Immature natural killer cell (primary cell): ENCODE measurements at regions not wholly inside any gene's neighbourhood (a gene's known extent, or its start where the extent isn't known, plus 50 kb on each side); places are given as distances from the start of the nearest gene placed in this dataset.

ENCODE experiments used
- DNase-seq, 3 donors: peaks; one replicate each; pipeline ENCODE4 v3.0.0; 2022; ENCODE audit warnings: mixed read lengths in 1 of 3
- H3K27ac Mint-ChIP-seq, 6 donors: one replicate each; pipeline ENCODE4 v1.8.0; 2020; ENCODE audit warnings: mixed read lengths in 6 of 6, mild to moderate bottlenecking in 5 of 6, inconsistent platforms in 4 of 6, moderate library complexity in 3 of 6
- H3K27me3 Mint-ChIP-seq, 3 donors: one replicate each; pipeline ENCODE4 v1.8.0; 2020 to 2021; ENCODE audit warnings: low read depth in 3 of 3, mild to moderate bottlenecking in 3 of 3, mixed read lengths in 3 of 3, moderate library complexity in 3 of 3, inconsistent platforms in 1 of 3
- H3K36me3 Mint-ChIP-seq, 3 donors: one replicate each; pipeline ENCODE4 v1.8.0; 2020; ENCODE audit warnings: mixed read lengths in 3 of 3, inconsistent platforms in 2 of 3, mild to moderate bottlenecking in 2 of 3
- H3K4me1 Mint-ChIP-seq, 2 donors: one replicate each; pipeline ENCODE4 v1.8.0; 2020; ENCODE audit warnings: inconsistent platforms in 2 of 2, mild to moderate bottlenecking in 2 of 2, mixed read lengths in 2 of 2, moderate library complexity in 1 of 2
- H3K4me3 Mint-ChIP-seq, 5 donors: one replicate each; pipeline ENCODE4 v1.8.0; 2020; ENCODE audit warnings: mild to moderate bottlenecking in 5 of 5, mixed read lengths in 5 of 5, inconsistent platforms in 3 of 5, moderate library complexity in 3 of 5
- H3K9me3 Mint-ChIP-seq, 6 donors: one replicate each; pipeline ENCODE4 v1.8.0; 2020; ENCODE audit warnings: mild to moderate bottlenecking in 6 of 6, mixed read lengths in 6 of 6, inconsistent platforms in 4 of 6, moderate library complexity in 3 of 6

- H3K4me3 Mint-ChIP-seq: no peak overlapping the region
- no peaks in the 10 kb centered on the region for H3K4me1 Mint-ChIP-seq
- H3K27me3 Mint-ChIP-seq: peaks cover 0 to 3% (median 0%) of the 10 kb centered on the region in 3 donors
- DNase-seq: no peak
- no peak overlapping the region for H3K27ac Mint-ChIP-seq
- H3K36me3 Mint-ChIP-seq: no peaks in the 10 kb centered on the region
- peaks cover 0 to 25% (median 12%) of the 10 kb centered on the region in 6 donors for H3K9me3 Mint-ChIP-seq
Measured at GRCh38 chr5:53309653-53310052, 170.8 kb upstream of the FST start.

- H3K4me1 Mint-ChIP-seq: no peaks in the 10 kb centered on the region
- H3K27me3 Mint-ChIP-seq: no peaks in the 10 kb centered on the region
- no peak for DNase-seq
- H3K27ac Mint-ChIP-seq: no peak overlapping the region
- H3K4me3 Mint-ChIP-seq: no peak overlapping the region
- no peaks in the 10 kb centered on the region for H3K36me3 Mint-ChIP-seq
- peaks cover 2 to 27% (median 14%) of the 10 kb centered on the region in 6 donors for H3K9me3 Mint-ChIP-seq
Measured at GRCh38 chr5:53311681-53312080, 168.7 kb upstream of the FST start.

GRCh38 chr5:53313145-53313544, 167.3 kb upstream of the FST start:
- Mint-ChIP-seq H3K27me3 (peaks cover 0 to 2% (median 0%) of the 10 kb centered on the region in 3 donors), H3K27ac (no peak overlapping the region), H3K9me3 (peaks cover 2 to 22% (median 11%) of the 10 kb centered on the region in 6 donors), H3K4me1 (no peaks in the 10 kb centered on the region), H3K4me3 (no peak overlapping the region), H3K36me3 (no peaks in the 10 kb centered on the region)
- no peak for DNase-seq

GRCh38 chr5:53318303-53318702, 162.1 kb upstream of the FST start:
- no peak overlapping the region for H3K4me3 Mint-ChIP-seq
- no peak overlapping the region for H3K27ac Mint-ChIP-seq
- DNase-seq: no peak
- H3K27me3 Mint-ChIP-seq: peaks cover 0 to 2% (median 0%) of the 10 kb centered on the region in 3 donors
- H3K36me3 Mint-ChIP-seq: no peaks in the 10 kb centered on the region
- H3K4me1 Mint-ChIP-seq: no peaks in the 10 kb centered on the region
- H3K9me3 Mint-ChIP-seq: peaks cover 2 to 13% (median 10%) of the 10 kb centered on the region in 6 donors

- Mint-ChIP-seq H3K27me3 (peaks cover 0 to 2% (median 0%) of the 10 kb centered on the region in 3 donors), H3K36me3 (no peaks in the 10 kb centered on the region), H3K9me3 (peaks cover 2 to 13% (median 10%) of the 10 kb centered on the region in 6 donors), H3K27ac (no peak overlapping the region), H3K4me3 (no peak overlapping the region), H3K4me1 (no peaks in the 10 kb centered on the region)
- DNase-seq: no peak
Measured at GRCh38 chr5:53319315-53319714, 161.1 kb upstream of the FST start.

GRCh38 chr5:53321073-53321472, 159.4 kb upstream of the FST start:
- Mint-ChIP-seq H3K27me3 (peaks cover 0 to 2% (median 0%) of the 10 kb centered on the region in 3 donors), H3K4me1 (no peaks in the 10 kb centered on the region), H3K36me3 (no peaks in the 10 kb centered on the region), H3K27ac (no peak overlapping the region), H3K4me3 (no peak overlapping the region), H3K9me3 (peaks cover 0 to 6% (median 4%) of the 10 kb centered on the region in 6 donors)
- no peak for DNase-seq

- Mint-ChIP-seq H3K27ac (no peak overlapping the region), H3K9me3 (peaks cover 0 to 6% (median 4%) of the 10 kb centered on the region in 6 donors), H3K4me3 (no peak overlapping the region), H3K27me3 (peaks cover 0 to 2% (median 0%) of the 10 kb centered on the region in 3 donors), H3K4me1 (no peaks in the 10 kb centered on the region), H3K36me3 (no peaks in the 10 kb centered on the region)
- no peak for DNase-seq
Measured at GRCh38 chr5:53321721-53322120, 158.7 kb upstream of the FST start.

- Mint-ChIP-seq H3K9me3 (peaks cover 0 to 6% (median 4%) of the 10 kb centered on the region in 6 donors), H3K36me3 (no peaks in the 10 kb centered on the region), H3K4me3 (no peak overlapping the region), H3K4me1 (no peaks in the 10 kb centered on the region), H3K27me3 (no peaks in the 10 kb centered on the region), H3K27ac (no peak overlapping the region)
- DNase-seq: no peak
Measured at GRCh38 chr5:53322257-53322656, 158.2 kb upstream of the FST start.

GRCh38 chr5:53323511-53323910, 156.9 kb upstream of the FST start:
- no peak overlapping the region for H3K4me3 Mint-ChIP-seq
- H3K4me1 Mint-ChIP-seq: no peaks in the 10 kb centered on the region

DNA sequence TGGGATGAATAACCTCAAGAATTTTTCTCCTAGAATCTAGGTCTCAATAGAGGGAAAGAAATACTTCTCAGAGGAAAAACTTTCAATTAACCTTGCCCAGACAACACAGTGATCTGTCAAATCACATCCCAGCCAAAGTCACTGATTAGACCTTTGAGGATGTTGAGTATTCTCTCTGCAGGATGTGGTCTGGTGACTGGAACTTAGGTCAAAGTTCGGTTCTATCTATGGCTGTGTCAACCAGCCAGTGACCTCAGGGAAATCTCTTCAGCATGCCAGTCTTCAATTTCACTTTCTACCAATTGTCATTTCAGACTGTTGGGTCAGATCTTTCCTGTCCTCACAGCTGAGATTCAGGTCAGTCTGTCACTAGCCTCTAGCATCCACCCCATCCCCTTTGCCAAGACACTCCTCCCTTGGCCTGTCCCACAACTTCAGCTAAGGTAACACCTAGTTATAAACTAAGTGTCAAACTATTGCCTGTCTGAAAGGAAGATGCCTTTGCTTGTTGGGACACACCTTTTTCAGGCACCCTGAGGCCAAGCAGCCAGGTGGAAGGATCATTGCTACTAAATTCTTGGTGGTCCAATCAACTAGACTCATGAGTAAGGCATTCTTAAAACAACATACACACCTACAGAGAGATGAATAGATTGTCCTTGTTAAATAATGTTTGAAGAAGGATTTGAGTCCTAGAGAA, 156.3 kb upstream of the FST start:
- H3K4me1 Mint-ChIP-seq: no peaks in the 10 kb centered on the region
- no peak for DNase-seq
- H3K36me3 Mint-ChIP-seq: no peaks in the 10 kb centered on the region
- H3K4me3 Mint-ChIP-seq: no peak overlapping the region
- no peaks in the 10 kb centered on the region for H3K27me3 Mint-ChIP-seq
- no peak overlapping the region for H3K27ac Mint-ChIP-seq
- peaks cover 0 to 4% (median 2%) of the 10 kb centered on the region in 6 donors for H3K9me3 Mint-ChIP-seq

More at GRCh38 chr5:53323511-53323910, 156.9 kb upstream of the FST start:
- Mint-ChIP-seq H3K27ac (no peak overlapping the region), H3K27me3 (no peaks in the 10 kb centered on the region), H3K9me3 (peaks cover 0 to 4% (median 2%) of the 10 kb centered on the region in 6 donors), H3K36me3 (no peaks in the 10 kb centered on the region)
- no peak for DNase-seq

GRCh38 chr5:53326424-53327153, 153.8 kb upstream of the FST start:
- H3K27ac Mint-ChIP-seq: no peak overlapping the region
- H3K4me1 Mint-ChIP-seq: no peaks in the 10 kb centered on the region
- H3K27me3 Mint-ChIP-seq: no peaks in the 10 kb centered on the region
- no peaks in the 10 kb centered on the region for H3K36me3 Mint-ChIP-seq
- peaks cover 0 to 3% (median 0%) of the 10 kb centered on the region in 6 donors for H3K9me3 Mint-ChIP-seq
- no peak for DNase-seq
- no peak overlapping the region for H3K4me3 Mint-ChIP-seq

DNA sequence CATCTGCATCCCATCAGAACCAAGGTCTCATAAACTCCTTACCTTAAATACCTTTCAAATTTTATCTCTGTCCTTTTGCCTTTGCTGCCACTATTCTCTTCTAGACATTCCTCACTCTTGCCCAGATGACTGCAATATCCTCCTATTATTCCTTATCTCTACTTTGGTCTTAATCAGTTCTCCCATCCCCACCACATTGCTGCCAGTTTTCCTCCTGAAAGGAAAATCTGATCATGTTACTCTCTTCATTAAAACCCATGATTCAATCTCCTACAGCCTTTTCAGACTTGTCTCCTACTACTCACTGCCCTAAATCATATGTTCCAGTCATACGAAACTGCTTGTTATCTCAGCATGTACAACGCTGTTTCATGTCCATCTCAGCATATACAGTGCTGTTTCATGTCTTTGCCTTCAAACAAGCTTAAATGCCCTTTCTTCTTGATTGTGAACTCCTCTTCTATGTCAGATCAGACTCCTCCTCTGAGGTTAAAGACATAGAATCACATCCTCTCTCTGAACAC, 152.6 kb upstream of the FST start:
- Mint-ChIP-seq H3K36me3 (no peaks in the 10 kb centered on the region), H3K4me1 (no peaks in the 10 kb centered on the region), H3K27ac (no peak overlapping the region), H3K27me3 (no peaks in the 10 kb centered on the region), H3K4me3 (no peak overlapping the region), H3K9me3 (peaks cover 0 to 2% (median 0%) of the 10 kb centered on the region in 6 donors)
- DNase-seq: no peak

DNA sequence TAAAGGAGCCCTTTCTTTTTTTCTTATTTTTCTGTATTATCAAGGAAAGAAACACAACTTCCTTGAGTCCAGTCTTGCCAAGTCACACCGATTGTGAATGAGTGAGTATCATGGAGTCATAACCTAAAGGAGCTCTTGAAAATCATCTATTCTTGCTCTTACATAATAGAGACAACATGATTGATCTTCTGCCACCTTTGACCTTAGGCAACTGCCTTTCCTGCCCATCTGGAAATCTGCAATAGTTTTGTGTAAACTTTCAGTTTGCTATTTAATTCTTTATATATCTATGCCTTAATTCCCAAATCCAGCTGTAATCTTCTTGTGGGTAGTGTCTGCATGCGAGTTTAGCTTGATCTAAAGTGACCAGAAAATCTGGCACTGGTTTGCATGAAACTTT, 149.9 kb upstream of the FST start:
- no peak overlapping the region for H3K4me3 Mint-ChIP-seq
- no peaks in the 10 kb centered on the region for H3K36me3 Mint-ChIP-seq
- no peak overlapping the region for H3K27ac Mint-ChIP-seq
- no peaks in the 10 kb centered on the region for H3K27me3 Mint-ChIP-seq
- DNase-seq: no peak
- peaks cover 0 to 4% (median 0%) of the 10 kb centered on the region in 6 donors for H3K9me3 Mint-ChIP-seq
- H3K4me1 Mint-ChIP-seq: no peaks in the 10 kb centered on the region

DNA sequence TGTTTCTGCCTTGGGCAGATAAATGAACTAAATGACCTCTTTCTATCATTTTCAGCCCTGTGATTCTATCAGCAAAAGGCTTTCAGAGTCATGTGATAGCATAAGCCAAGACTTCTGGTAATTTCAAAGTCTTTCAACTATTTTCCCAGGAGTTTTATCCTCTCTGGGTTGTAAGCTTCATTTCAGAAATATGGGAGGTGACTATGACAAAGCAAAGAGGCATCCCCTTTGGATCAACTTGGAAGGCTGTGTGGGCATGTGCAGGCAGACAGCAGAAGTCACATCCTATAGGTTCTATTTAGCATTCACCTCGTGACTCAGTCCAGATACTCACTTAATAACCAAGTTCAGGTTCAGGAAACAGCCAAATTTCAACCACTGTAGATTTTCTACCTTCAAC, 149.0 kb upstream of the FST start:
- H3K9me3 Mint-ChIP-seq: peaks cover 0 to 4% (median 0%) of the 10 kb centered on the region in 6 donors
- no peaks in the 10 kb centered on the region for H3K36me3 Mint-ChIP-seq
- DNase-seq: no peak
- no peaks in the 10 kb centered on the region for H3K27me3 Mint-ChIP-seq
- H3K4me1 Mint-ChIP-seq: no peaks in the 10 kb centered on the region
- H3K4me3 Mint-ChIP-seq: no peak overlapping the region
- no peak overlapping the region for H3K27ac Mint-ChIP-seq
